NCI-H774 (cell line): ENCODE measurements at regions not wholly inside any gene's neighbourhood (a gene's known extent, or its start where the extent isn't known, plus 50 kb on each side); places are given as distances from the start of the nearest gene placed in this dataset.

Experiments
- DNase-seq: peaks from one replicate; lab custom pipeline; 2025; lab: John Stamatoyannopoulos, UW

GRCh38 chr6:4587171-4587570 is 189.0 kb upstream of the CDYL start:
- DNase-seq: no peak

- DNase-seq: no peak
These were observed 189.7 kb upstream of the CDYL start for GRCh38 chr6:4586469-4586859.

- DNase-seq: no peak
These were observed 190.3 kb upstream of the CDYL start for GRCh38 chr6:4585682-4586468.

- DNase-seq: no peak
These were observed 191.4 kb upstream of the CDYL start for GRCh38 chr6:4584801-4585200.

GRCh38 chr6:4582506-4583417 is 193.4 kb upstream of the CDYL start:
- no peak for DNase-seq

GRCh38 chr6:4581468-4582385 is 194.5 kb upstream of the CDYL start:
- DNase-seq: no peak

- no peak for DNase-seq
These were observed 195.8 kb upstream of the CDYL start for GRCh38 chr6:4580361-4580760.

- no peak for DNase-seq
These were observed 198.8 kb upstream of the CDYL start for GRCh38 chr6:4577406-4577805.

- DNase-seq: no peak
These were observed 200.5 kb upstream of the CDYL start for GRCh38 chr6:4575714-4576113.

GRCh38 chr6:4574007-4574406 is 202.2 kb upstream of the CDYL start:
- no peak for DNase-seq

GRCh38 chr6:4571011-4571410 is 205.2 kb upstream of the CDYL start:
- DNase-seq: no peak

GRCh38 chr6:4568138-4568537 is 208.1 kb upstream of the CDYL start:
- DNase-seq: no peak

GRCh38 chr6:4567141-4567540 is 209.1 kb upstream of the CDYL start:
- DNase-seq: no peak

GRCh38 chr6:4565301-4566250 is 210.6 kb upstream of the CDYL start:
- DNase-seq: no peak

GRCh38 chr6:4564801-4565271 is 211.4 kb upstream of the CDYL start:
- DNase-seq: no peak

- DNase-seq: no peak
These were observed 212.3 kb upstream of the CDYL start for GRCh38 chr6:4563877-4564276.

GRCh38 chr6:4563156-4563555 is 213.0 kb upstream of the CDYL start:
- DNase-seq: no peak

GRCh38 chr6:4561773-4562400 is 214.3 kb upstream of the CDYL start:
- no peak for DNase-seq

- no peak for DNase-seq
These were observed 215.1 kb upstream of the CDYL start for GRCh38 chr6:4561078-4561435.
